Stimulated activated CD4-positive, alpha-beta T cell treated with anti-CD3 and anti-CD28 coated beads, TNF-alpha, amount 100 ng/mL, for 24 hours (primary cell): ENCODE measurements at regions not wholly inside any gene's neighbourhood (a gene's known extent, or its start where the extent isn't known, plus 50 kb on each side); places are given as distances from the start of the nearest gene placed in this dataset.

Source experiments
- DNase-seq, 3 experiments: peaks; one replicate each; pipeline ENCODE4 v3.0.0-alpha.2; 2020; ENCODE audit warnings: low read depth in 3 of 3

- no peak for DNase-seq
These were observed 179.6 kb downstream of the LMO4 start for GRCh38 chr1:87508247-87508787.

- DNase-seq: no peak
These were observed 181.9 kb downstream of the LMO4 start for GRCh38 chr1:87510540-87510939.

DNA sequence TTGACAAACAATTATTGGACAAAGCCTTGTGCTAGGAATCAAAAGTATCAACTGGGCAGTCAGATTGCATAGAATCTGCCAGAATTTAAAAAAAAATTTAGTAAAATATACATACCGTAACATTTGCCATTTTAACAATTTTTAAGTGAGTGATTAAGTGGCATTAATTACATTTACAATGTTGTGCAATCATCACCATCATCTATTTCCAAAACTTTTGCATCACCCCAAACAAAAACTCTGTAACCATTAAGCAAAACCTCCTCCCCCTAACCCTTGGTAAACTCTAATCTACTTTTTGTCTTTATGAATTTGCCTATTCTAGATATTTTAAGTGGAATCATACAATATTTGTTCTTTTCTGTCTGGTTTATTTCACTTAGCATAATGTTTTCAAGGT, 182.8 kb downstream of the LMO4 start:
- no peak for DNase-seq

DNA sequence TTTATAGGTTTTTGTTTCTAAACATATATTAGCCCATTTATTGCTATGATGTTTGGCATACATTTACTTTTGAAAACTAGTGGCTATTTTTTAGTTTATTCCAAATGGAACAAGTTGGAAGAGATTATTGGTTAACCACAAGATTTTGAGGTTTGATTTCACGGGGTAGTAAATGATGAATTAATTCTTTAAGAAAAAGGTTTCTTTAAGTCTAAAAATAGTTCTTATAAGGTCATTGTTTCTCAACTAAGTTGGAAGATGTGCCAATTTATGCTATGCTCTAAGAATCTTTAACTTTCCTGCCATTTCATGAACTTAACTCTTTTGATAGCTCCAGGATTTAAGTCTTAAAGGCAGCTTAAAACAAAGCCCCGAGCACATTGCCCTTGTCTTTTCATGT, 183.8 kb downstream of the LMO4 start:
- no peak for DNase-seq

GRCh38 chr1:87513255-87513654, 184.6 kb downstream of the LMO4 start:
- DNase-seq: no peak

DNA sequence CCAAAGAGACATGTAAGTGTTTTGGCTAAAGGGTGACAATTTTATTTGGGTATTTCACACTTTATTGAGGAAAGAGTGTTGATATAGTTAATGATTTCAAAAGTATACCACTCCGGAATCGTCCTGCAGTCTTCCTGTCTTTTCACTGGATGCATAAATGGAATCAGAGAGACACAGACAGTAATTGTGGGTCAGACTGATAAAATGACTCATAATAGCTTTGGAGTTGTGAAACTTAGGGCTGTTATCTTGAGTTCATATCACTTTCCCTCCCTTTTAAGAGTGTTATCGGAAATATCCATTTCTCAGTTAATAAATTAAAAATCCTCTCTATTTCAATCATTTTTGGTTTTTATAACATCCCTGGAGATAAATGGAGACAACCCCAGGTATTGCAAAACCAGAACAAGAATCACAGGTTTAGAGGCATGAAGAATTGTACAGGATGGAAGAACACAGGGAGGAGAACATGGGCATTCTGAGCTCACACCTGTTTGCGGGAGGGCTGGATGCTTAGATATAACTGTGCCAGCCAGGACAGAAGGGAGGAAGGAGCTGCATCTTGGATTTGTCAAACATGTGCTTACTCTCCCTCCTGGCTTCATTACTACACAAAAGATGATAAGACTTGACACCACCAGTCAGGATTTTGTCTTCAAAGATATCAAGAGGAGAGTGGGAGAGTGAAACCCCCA, 185.4 kb downstream of the LMO4 start:
- DNase-seq: no peak

DNA sequence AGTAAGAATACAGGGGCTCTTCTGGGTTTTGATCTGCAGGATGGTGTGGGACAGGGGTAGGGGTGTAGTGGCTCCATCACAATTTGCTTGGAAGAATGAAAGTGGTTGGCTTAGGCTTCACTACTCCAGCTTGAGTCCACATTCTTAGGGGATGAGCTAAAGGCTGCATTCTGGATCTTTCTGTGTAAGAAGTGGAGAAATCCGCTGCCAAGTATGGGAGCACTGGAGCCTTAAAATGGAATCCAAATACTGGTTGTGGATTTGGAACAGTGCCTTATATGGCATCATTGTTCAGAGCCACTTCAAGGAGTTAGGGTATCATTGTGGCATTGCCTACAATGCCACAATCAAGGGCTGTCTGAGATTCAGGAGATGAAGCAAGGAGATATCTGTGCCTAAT, 187.1 kb downstream of the LMO4 start:
- no peak for DNase-seq

DNA sequence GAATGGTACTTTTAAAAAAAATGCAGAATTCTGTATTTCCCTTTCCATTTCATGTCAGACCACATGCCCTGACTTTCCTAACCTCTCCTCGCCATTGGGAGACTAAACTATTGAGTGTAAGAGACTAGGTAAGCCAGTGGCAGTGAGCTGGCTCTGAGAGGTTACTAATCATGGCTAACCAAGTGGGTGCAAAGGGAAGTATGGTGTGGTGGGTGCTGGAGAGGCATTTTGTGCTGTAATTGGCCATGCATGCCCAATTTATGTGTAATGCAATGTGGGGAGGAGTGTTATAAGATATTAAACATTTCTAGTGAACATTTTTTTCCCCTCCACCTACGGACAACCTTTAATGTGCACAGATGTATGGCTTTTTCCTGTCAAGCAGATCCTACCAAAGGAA, 190.1 kb downstream of the LMO4 start:
- no peak for DNase-seq

DNA sequence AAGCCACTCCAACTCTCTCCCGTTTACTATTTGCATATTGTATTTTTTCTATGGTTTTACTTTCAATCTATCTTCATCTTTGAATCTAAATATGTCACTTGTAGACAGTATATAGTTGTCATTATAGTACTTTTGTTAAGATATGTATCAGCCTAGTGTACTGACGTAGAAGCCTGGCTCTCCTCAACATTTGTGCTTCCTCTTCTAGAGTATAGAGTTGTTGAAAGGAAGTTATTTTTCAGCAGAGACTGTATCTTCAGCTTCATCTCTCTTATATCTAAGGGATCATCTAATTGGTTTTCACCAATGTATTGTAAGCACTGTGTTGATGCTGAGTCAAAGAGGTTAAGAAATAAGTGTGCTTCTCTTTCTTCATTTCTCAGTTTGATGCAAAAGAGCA, 192.8 kb downstream of the LMO4 start:
- DNase-seq: no peak

DNA sequence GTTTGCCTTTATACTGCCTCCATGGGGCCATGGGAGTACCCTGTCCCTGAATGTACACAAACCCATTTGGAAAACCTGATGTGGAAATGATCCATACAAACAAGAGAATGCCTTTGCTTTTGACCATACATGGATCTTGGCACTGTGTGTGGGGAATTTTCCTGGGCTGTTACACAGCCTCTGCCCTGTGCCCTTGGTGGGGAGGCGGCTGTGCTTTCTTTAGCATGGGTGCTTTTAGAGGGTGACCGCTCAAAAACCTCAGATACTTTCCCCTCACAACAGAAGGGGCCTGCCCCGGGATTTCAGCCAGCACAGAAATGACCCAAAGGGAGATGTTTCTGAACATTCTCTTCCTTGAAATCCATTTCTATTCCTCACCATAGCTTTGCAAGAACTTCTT, 194.8 kb downstream of the LMO4 start:
- no peak for DNase-seq

GRCh38 chr1:87524021-87524754, 195.5 kb downstream of the LMO4 start:
- DNase-seq: no peak

DNA sequence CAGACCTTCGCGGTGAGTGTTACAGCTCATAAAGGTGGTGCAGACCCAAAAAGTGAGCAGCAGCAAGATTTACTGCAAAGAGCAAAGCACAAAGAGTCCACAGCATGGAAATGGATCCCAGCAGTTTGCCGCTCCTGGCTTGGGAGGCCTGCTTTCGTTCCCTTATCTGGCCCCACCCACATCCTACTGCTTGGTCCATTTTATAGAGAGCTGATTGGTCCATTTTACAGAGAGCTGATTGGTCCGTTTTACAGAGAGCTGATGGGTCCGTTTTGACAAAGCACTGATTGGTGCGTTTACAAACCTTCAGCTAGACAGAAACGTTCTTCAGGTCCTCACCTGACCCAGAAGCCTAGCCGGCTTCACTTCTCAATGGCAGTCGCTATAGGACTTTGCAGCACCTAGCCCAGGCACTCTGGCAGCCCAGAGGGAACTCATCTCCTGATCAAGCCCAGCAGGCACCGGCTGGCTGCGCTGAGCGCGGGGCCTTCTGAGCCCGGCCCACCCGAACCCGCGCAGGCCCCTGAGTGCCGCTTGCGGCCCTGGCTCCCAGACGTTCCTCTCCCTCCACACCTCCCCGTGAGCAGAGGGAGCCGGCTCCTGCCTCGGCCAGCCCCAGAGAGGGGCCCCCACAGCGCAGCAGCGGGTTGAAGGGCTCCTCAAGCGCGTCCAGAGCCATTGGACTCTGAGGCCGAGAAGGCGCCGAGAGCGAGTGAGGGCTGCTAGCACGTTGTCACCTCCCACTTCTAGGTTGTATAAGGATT, 200.3 kb downstream of the LMO4 start:
- DNase-seq: no peak

- DNase-seq: no peak
These were observed 201.5 kb downstream of the LMO4 start for GRCh38 chr1:87530042-87530807.

- no peak for DNase-seq
These were observed 206.9 kb downstream of the LMO4 start for GRCh38 chr1:87535551-87535950.

DNA sequence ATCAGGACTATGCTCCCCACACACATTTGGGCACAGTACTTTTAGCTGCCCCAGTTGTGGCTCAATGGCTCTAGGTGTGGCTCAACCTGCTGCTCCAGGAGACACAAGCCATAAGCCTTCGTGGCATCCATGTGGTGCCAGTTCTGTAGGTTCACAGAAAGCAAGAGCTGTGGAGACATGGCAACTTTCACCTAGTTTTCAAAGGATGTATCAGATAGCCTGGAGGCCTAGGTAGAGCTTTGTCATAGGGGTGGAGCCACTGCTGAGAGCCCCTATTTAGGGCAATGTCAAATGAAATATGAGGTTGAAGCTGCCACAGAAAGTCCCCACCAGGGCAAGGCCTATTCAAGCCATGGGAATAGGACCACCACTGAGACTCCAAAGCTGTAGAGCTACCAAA, 210.5 kb downstream of the LMO4 start:
- DNase-seq: no peak

GRCh38 chr1:87542697-87543096, 214.0 kb downstream of the LMO4 start:
- DNase-seq: no peak

- no peak for DNase-seq
These were observed 221.1 kb downstream of the LMO4 start for GRCh38 chr1:87549738-87550137.

DNA sequence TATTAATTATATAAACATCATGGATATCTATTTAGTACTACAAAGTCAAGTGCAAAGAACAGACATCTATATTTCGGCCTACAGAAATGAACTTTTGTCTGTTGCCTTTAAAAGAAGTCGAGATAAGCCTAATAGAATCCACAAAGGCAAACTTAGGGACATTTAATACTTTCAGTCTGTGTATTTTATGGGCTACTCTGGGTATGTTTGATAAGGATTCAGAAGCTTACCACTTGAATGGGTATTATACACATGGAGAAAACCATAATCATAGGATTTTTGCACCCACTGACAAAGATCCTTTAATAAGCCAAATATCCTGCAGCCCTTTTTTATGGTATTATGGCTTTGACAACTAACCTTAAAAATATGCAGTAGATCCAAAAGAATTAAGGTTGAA, 224.8 kb downstream of the LMO4 start:
- no peak for DNase-seq

DNA sequence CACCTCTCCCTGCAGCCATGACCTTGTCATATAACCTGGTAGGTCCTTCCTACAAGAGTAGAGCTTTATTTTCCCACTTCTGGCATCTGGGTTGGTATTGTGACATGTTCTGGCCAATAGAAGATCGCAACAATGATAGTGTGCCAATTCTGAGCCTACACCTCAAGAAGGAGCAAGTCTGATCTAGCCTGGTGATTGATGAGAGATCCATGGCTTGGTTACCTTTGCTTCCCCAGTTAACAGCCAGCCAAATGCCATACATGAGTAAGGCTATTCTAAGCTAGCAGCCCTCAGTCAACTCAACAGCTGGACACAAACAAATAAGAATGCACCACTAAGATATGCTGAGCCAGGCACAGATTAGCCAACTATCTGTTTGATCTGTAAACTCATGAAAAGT, 226.7 kb downstream of the LMO4 start:
- no peak for DNase-seq

DNA sequence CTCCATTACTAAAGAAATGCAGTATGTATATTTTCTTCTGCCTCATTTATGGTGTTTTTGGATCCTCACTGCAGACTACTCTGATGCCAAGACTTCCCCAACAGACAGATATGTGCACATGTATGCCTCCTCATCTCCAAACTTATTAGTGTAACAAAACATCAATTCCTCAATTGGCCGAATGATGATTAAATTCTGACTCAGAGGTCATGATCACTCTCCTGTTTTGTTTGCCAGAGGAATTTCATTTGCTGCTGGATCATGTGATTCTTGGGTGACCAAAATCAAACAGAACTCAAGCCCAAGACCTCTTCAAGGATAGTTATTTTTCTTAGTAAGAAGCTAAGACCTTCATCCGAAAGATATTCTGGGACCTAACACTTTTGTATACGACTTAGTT, 227.6 kb downstream of the LMO4 start:
- no peak for DNase-seq

DNA sequence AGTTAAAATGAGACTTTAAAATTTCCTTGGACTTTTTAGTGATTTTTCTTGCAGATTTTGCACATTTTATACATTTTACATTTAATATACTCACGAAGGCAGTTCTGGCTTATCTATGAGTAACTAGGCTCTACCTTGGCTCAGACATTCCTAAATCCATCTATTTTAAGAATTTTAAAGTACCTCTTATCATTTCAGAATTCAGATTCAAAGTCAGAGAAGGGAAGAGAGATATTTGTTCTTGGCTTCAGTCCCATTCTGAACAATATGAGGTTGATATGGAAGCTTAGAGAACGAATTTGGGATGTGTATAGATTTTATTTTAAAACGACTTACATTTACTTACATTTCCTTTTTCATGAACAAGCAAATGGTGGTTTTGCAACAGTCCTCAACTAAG, 230.2 kb downstream of the LMO4 start:
- no peak for DNase-seq

GRCh38 chr1:87560137-87560536, 231.5 kb downstream of the LMO4 start:
- no peak for DNase-seq
